ENCODE measurements at regions not wholly inside any gene's neighbourhood (a gene's known extent, or its start where the extent isn't known, plus 50 kb on each side); places are given as distances from the start of the nearest gene placed in this dataset.
"Not testable (repeated sequence)": the region's sequence is repeated elsewhere in the genome, so short reads cannot be mapped to it uniquely, and the experiment has no call there.

DNA sequence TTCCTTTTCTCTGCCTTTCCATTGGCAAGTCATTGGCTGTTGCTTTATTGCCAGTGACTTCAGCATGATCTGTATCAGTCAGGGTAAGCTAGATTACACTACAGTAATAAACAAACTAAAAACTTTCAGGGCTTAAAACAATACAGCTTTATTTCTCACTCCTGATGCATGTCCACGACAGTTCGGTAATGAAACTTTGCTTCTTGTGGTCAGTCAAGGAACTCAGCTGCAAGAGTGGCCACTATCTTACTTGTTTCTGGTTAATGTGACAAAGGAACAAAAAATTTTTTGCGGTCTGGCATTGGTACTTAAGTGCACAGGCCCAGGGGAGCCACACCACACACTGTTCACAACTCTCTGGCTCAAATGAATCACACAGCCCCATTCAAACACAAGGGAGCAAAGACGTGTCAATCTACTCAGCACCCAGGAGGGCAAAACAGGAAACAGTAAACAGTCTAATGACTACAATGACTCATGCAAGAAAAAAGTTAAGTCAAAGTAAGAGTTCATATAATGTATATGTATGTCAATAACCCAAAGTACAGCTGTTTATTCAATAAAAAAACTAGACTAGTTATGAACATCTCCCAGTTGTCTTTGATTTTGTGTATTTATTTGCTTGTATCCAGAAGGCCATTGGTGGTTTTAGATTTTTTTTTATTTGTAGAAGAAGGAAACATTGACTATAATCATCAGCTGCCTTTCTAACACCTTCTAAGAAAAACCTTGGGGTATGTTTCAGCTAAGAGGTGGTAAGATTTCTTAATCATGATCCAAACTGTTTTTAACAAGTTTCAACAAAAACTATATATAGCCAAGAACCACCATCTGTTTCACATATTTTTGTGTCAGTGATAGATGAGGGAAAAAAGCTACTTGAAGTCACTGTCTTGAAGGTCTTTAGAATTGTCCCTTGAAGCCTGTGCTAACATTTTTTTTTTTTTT lies 134.4 kb upstream of the FAM3C start:
- H3K27ac Mint-ChIP-seq = peak overlapping the region; percentile 79 to 85
- peak overlapping the region; percentile 65 for H3K27ac ChIP-seq (ENCODE audit: low read length)

DNA sequence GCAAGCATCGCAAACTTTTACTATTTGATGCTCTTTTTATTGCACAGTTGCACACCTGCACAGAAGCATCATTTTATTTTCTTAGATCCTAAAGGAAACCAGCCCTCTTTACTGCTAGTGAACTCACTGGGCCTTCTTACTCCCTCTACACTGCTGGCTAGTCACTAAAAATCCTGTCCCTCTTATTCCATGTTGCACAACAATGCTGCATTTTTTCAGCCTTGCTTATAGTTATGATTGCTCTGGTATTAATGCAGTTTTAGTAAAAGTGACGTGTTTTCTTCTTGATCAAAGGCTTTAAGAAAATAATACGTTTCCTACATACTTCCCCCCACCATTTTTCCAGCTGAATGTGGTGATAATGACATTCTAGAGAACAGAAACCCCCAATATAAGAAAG lies 132.9 kb upstream of the FAM3C start:
- H3K27me3 Mint-ChIP-seq = peaks cover 0 to 6% of the 10 kb centered on the region in 2 donors
- H3K27me3 ChIP-seq (replicated peaks in 1 of 2; ENCODE audit: control insufficient read depth in 2 of 2, extremely low read depth in 1 of 2, insufficient read depth in 2 of 2, low read length in 1 of 2) = peaks cover 0 to 3% of the 10 kb centered on the region in 2 experiments
- WGBS (ENCODE audit: insufficient coverage) = 100% methylated on average over 1 of the region's 3 CpGs

More for the DNA sequence above, 134.4 kb upstream of the FAM3C start:
- no peaks in the 10 kb centered on the region for H3K36me3 ChIP-seq (ENCODE audit: control insufficient read depth in 2 of 2, extremely low read depth in 1 of 2, insufficient read depth in 1 of 2, low read length in 1 of 2)
- Mint-ChIP-seq H3K36me3 (no peaks in the 10 kb centered on the region), H3K9me3 (no peaks in the 10 kb centered on the region), H3K4me1 (peaks cover 0 to 21% (median 19%) of the 10 kb centered on the region in 3 donors), H3K27me3 (peaks cover 0 to 4% of the 10 kb centered on the region in 2 donors), H3K4me3 (peak overlapping the region in 1 of 3 donors; percentile 29)
- peaks cover 0 to 3% of the 10 kb centered on the region in 2 experiments for H3K27me3 ChIP-seq (replicated peaks in 1 of 2; ENCODE audit: control insufficient read depth in 2 of 2, extremely low read depth in 1 of 2, insufficient read depth in 2 of 2, low read length in 1 of 2)
- CTCF ChIA-PET = interaction anchor here in 1 of 2 donors (0.7 to 2.1 kb wide), 4 partner anchors 17 to 163 kb away, joined by 3 to 11 read pairs (median 4); no protein-coding TSS in a partner anchor
- no peaks in the 10 kb centered on the region for H3K9me3 ChIP-seq
- POLR2A ChIA-PET = interaction anchor here in 1 of 2 donors (0.7 kb wide), 1 partner anchor 60 kb away, joined by 3 read pairs; no protein-coding TSS in a partner anchor
- H3K4me1 ChIP-seq (ENCODE audit: control insufficient read depth in 1 of 2, extremely low read depth in 1 of 2, insufficient read depth in 2 of 2, low read length in 2 of 2) = no peaks in the 10 kb centered on the region
- no peak overlapping the region for H3K4me3 ChIP-seq (ENCODE audit: control insufficient read depth in 1 of 2, extremely low read depth in 1 of 2, low read length in 1 of 2)
- ATAC-seq (replicated peaks in 1 of 4) (peak; percentile 90 to 99 (median 92)), DNase-seq (peak in 32 of 35 experiments; percentile 0 to 62 (median 21))
- WGBS (ENCODE audit: insufficient coverage) = no CpG with 5 or more reads among the region's 4 CpGs

GRCh38 chr7:121526210-121526609 lies 130.1 kb upstream of the FAM3C start:
- H3K27me3 ChIP-seq (replicated peaks in 1 of 2; ENCODE audit: control insufficient read depth in 2 of 2, extremely low read depth in 1 of 2, insufficient read depth in 2 of 2, low read length in 1 of 2); H3K36me3 Mint-ChIP-seq; H3K9me3 Mint-ChIP-seq; ATAC-seq (replicated peaks in 1 of 4); H3K9me3 ChIP-seq; H3K4me3 ChIP-seq (ENCODE audit: control insufficient read depth in 1 of 2, extremely low read depth in 1 of 2, low read length in 1 of 2); H3K27ac Mint-ChIP-seq; DNase-seq; H3K27ac ChIP-seq (ENCODE audit: low read length); CTCF ChIA-PET; H3K36me3 ChIP-seq (ENCODE audit: control insufficient read depth in 2 of 2, extremely low read depth in 1 of 2, insufficient read depth in 1 of 2, low read length in 1 of 2); H3K4me1 ChIP-seq (ENCODE audit: control insufficient read depth in 1 of 2, extremely low read depth in 1 of 2, insufficient read depth in 2 of 2, low read length in 2 of 2); H3K4me3 Mint-ChIP-seq; H3K27me3 Mint-ChIP-seq; POLR2A ChIA-PET: not testable (repeated sequence)
- H3K4me1 Mint-ChIP-seq = peaks cover 0 to 15% (median 14%) of the 10 kb centered on the region in 3 donors
- WGBS (ENCODE audit: insufficient coverage) = 90% methylated on average over 2 of the region's 3 CpGs

More for the DNA sequence above, 132.9 kb upstream of the FAM3C start:
- Histone ChIP-seq H3K9me3 (no peaks in the 10 kb centered on the region), H3K27ac (ENCODE audit: low read length) (no peak overlapping the region), H3K36me3 (ENCODE audit: control insufficient read depth in 2 of 2, extremely low read depth in 1 of 2, insufficient read depth in 1 of 2, low read length in 1 of 2) (no peaks in the 10 kb centered on the region), H3K4me1 (ENCODE audit: control insufficient read depth in 1 of 2, extremely low read depth in 1 of 2, insufficient read depth in 2 of 2, low read length in 2 of 2) (no peaks in the 10 kb centered on the region), H3K4me3 (ENCODE audit: control insufficient read depth in 1 of 2, extremely low read depth in 1 of 2, low read length in 1 of 2) (no peak overlapping the region)
- peaks cover 0 to 21% (median 19%) of the 10 kb centered on the region in 3 donors for H3K4me1 Mint-ChIP-seq
- POLR2A ChIA-PET = no interaction called here
- ATAC-seq (replicated peaks in 1 of 4) (no peak), DNase-seq (no peak)
- H3K36me3 Mint-ChIP-seq = no peaks in the 10 kb centered on the region
- H3K9me3 Mint-ChIP-seq = no peaks in the 10 kb centered on the region
- no peak overlapping the region for H3K4me3 Mint-ChIP-seq
- H3K27ac Mint-ChIP-seq = no peak overlapping the region
- CTCF ChIA-PET = interaction anchor here in 1 of 2 donors (2.1 kb wide), 1 partner anchor 18 kb away, joined by 11 read pairs; no protein-coding TSS in a partner anchor

- H3K4me1 Mint-ChIP-seq = peaks cover 0 to 6% (median 5%) of the 10 kb centered on the region in 3 donors
- H3K27me3 ChIP-seq (replicated peaks in 1 of 2; ENCODE audit: control insufficient read depth in 2 of 2, extremely low read depth in 1 of 2, insufficient read depth in 2 of 2, low read length in 1 of 2) = peaks cover 0 to 3% of the 10 kb centered on the region in 2 experiments
- H3K27ac Mint-ChIP-seq = no peak overlapping the region
- DNase-seq (no peak), ATAC-seq (replicated peaks in 1 of 4) (no peak)
- H3K9me3 ChIP-seq = no peaks in the 10 kb centered on the region
- no peaks in the 10 kb centered on the region for H3K4me1 ChIP-seq (ENCODE audit: control insufficient read depth in 1 of 2, extremely low read depth in 1 of 2, insufficient read depth in 2 of 2, low read length in 2 of 2)
- ChIA-PET CTCF (no interaction called here), POLR2A (no interaction called here)
- no peak overlapping the region for H3K27ac ChIP-seq (ENCODE audit: low read length)
- peaks cover 0 to 6% of the 10 kb centered on the region in 2 donors for H3K27me3 Mint-ChIP-seq
- no peak overlapping the region for H3K4me3 ChIP-seq (ENCODE audit: control insufficient read depth in 1 of 2, extremely low read depth in 1 of 2, low read length in 1 of 2)
- no peaks in the 10 kb centered on the region for H3K36me3 Mint-ChIP-seq
- H3K4me3 Mint-ChIP-seq = no peak overlapping the region
- no peaks in the 10 kb centered on the region for H3K36me3 ChIP-seq (ENCODE audit: control insufficient read depth in 2 of 2, extremely low read depth in 1 of 2, insufficient read depth in 1 of 2, low read length in 1 of 2)
- WGBS (ENCODE audit: insufficient coverage) = 93% methylated on average over 4 of the region's 4 CpGs
- H3K9me3 Mint-ChIP-seq = no peaks in the 10 kb centered on the region
These were observed 129.2 kb upstream of the FAM3C start for GRCh38 chr7:121525155-121525819.

DNA sequence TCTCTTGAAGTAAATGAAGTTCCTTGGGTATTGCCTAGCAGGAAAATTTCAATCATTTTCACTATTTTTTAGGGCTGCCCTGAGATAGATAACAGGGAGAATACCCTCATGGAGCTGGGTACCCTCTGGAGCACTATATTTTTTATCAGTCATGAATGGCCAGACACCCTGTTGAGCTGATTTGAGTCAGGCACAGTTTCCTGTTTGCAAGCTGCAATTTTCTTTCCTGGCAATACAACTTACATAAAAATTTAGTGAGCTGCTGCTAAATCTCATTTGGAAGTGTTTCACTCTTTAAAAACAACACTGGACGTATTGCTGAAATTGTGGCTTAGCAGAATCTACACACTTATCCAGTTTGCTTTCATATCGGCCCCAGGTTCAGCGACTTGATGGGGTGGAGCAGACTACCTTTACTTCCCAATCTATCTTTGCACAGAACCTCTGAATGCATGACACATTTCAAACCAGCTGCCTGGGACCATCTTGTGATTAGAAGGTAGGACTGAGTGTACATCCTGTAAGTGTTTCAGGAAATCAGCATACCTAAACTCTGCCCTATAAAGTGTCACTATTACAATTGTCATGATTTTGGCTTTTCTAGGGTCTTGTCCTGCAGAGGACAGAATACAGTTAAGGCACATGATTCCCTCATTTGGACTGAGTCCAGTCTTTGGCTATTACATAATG lies 125.7 kb upstream of the FAM3C start:
- Histone ChIP-seq H3K4me1 (ENCODE audit: control insufficient read depth in 1 of 2, extremely low read depth in 1 of 2, insufficient read depth in 2 of 2, low read length in 2 of 2) (no peaks in the 10 kb centered on the region), H3K9me3 (no peaks in the 10 kb centered on the region), H3K27ac (ENCODE audit: low read length) (no peak overlapping the region), H3K27me3 (replicated peaks in 1 of 2; ENCODE audit: control insufficient read depth in 2 of 2, extremely low read depth in 1 of 2, insufficient read depth in 2 of 2, low read length in 1 of 2) (peaks cover 0 to 2% of the 10 kb centered on the region in 2 experiments), H3K4me3 (ENCODE audit: control insufficient read depth in 1 of 2, extremely low read depth in 1 of 2, low read length in 1 of 2) (no peak overlapping the region), H3K36me3 (ENCODE audit: control insufficient read depth in 2 of 2, extremely low read depth in 1 of 2, insufficient read depth in 1 of 2, low read length in 1 of 2) (no peaks in the 10 kb centered on the region)
- no peak for ATAC-seq (replicated peaks in 1 of 4)
- ChIA-PET CTCF (interaction anchor here (0.6 to 1.2 kb wide), 2 partner anchors 10 to 14 kb away, joined by 3 to 7 read pairs; no protein-coding TSS in a partner anchor), POLR2A (no interaction called here)
- Mint-ChIP-seq H3K4me3 (no peak overlapping the region), H3K9me3 (peaks cover 0 to 5% (median 0%) of the 10 kb centered on the region in 3 donors), H3K27me3 (peaks cover 0 to 6% of the 10 kb centered on the region in 2 donors), H3K4me1 (peaks cover 0 to 2% (median 0%) of the 10 kb centered on the region in 3 donors), H3K27ac (no peak overlapping the region), H3K36me3 (no peaks in the 10 kb centered on the region)
- no peak for DNase-seq
- no CpG with 5 or more reads among the region's 3 CpGs for WGBS (ENCODE audit: insufficient coverage)

GRCh38 chr7:121520911-121521310 lies 124.8 kb upstream of the FAM3C start:
- Mint-ChIP-seq H3K27ac (no peak overlapping the region), H3K27me3 (peaks cover 0 to 6% of the 10 kb centered on the region in 2 donors), H3K4me1 (peaks cover 0 to 2% (median 0%) of the 10 kb centered on the region in 3 donors), H3K4me3 (no peak overlapping the region), H3K9me3 (peaks cover 0 to 5% (median 0%) of the 10 kb centered on the region in 3 donors), H3K36me3 (no peaks in the 10 kb centered on the region)
- ATAC-seq (replicated peaks in 1 of 4) (no peak), DNase-seq (no peak)
- Histone ChIP-seq H3K9me3 (no peaks in the 10 kb centered on the region), H3K27ac (ENCODE audit: low read length) (no peak overlapping the region), H3K36me3 (ENCODE audit: control insufficient read depth in 2 of 2, extremely low read depth in 1 of 2, insufficient read depth in 1 of 2, low read length in 1 of 2) (no peaks in the 10 kb centered on the region), H3K27me3 (replicated peaks in 1 of 2; ENCODE audit: control insufficient read depth in 2 of 2, extremely low read depth in 1 of 2, insufficient read depth in 2 of 2, low read length in 1 of 2) (no peaks in the 10 kb centered on the region), H3K4me3 (ENCODE audit: control insufficient read depth in 1 of 2, extremely low read depth in 1 of 2, low read length in 1 of 2) (no peak overlapping the region), H3K4me1 (ENCODE audit: control insufficient read depth in 1 of 2, extremely low read depth in 1 of 2, insufficient read depth in 2 of 2, low read length in 2 of 2) (no peaks in the 10 kb centered on the region)
- ChIA-PET CTCF (no interaction called here), POLR2A (no interaction called here)
- WGBS (ENCODE audit: insufficient coverage) = no CpG with 5 or more reads among the region's 1 CpG

Measured in T-cell (primary cell).